ENCODE measurements at regions not wholly inside any gene's neighbourhood (a gene's known extent, or its start where the extent isn't known, plus 50 kb on each side); places are given as distances from the start of the nearest gene placed in this dataset.

DNA sequence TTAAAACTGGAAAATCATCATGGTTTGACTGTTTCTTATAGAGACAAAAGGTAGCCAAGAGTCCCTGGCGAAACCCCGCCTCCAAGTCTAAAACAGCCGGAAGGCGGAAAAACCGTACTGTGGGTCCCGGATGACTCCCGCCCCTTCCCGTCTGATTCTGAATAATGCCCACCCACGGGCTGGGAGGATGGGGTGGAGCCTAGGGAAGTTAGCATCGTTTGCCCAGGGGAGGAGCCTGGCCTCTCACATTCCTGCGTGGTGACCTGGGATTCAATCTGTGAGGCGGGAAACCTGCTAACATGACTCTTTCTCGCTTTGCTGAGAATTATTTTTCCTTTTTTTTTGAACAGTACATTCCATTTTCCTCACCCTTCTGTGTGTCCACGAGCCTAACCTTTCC, 124.9 kb downstream of the KCNK1 start:
- Histone ChIP-seq H3F3A (ENCODE audit: insufficient read depth, low read length) (no peaks in the 10 kb centered on the region), H3K9me3 (replicated peaks; ENCODE audit: insufficient read depth, low read length) (no peaks in the 10 kb centered on the region), H3K9ac (ENCODE audit: low read length) (no peak overlapping the region), H3K79me2 (ENCODE audit: low read length) (no peaks in the 10 kb centered on the region), H2AFZ (ENCODE audit: low read length) (no peak overlapping the region), H3K36me3 (replicated peaks; ENCODE audit: insufficient read depth, low read length) (no peaks in the 10 kb centered on the region), H3K4me3 (ENCODE audit: low read length) (no peak overlapping the region), H3K27me3 (replicated peaks; ENCODE audit: insufficient read depth, low read length) (no peaks in the 10 kb centered on the region), H3K9me2 (replicated peaks; ENCODE audit: insufficient read depth, low read length) (no peaks in the 10 kb centered on the region), H3K4me2 (ENCODE audit: low read depth, low read length) (no peak overlapping the region), H3K27ac (ENCODE audit: low read length) (no peak overlapping the region), H4K20me1 (ENCODE audit: insufficient read depth, low read length) (no peaks in the 10 kb centered on the region), H3K4me1 (ENCODE audit: low read length) (no peaks in the 10 kb centered on the region)
- no peak for TF ChIP-seq EZH2 (optimal IDR thresholded peaks at IDR 0.05; ENCODE audit: low read depth, low read length)
- TF ChIP-seq, protein P1, sequence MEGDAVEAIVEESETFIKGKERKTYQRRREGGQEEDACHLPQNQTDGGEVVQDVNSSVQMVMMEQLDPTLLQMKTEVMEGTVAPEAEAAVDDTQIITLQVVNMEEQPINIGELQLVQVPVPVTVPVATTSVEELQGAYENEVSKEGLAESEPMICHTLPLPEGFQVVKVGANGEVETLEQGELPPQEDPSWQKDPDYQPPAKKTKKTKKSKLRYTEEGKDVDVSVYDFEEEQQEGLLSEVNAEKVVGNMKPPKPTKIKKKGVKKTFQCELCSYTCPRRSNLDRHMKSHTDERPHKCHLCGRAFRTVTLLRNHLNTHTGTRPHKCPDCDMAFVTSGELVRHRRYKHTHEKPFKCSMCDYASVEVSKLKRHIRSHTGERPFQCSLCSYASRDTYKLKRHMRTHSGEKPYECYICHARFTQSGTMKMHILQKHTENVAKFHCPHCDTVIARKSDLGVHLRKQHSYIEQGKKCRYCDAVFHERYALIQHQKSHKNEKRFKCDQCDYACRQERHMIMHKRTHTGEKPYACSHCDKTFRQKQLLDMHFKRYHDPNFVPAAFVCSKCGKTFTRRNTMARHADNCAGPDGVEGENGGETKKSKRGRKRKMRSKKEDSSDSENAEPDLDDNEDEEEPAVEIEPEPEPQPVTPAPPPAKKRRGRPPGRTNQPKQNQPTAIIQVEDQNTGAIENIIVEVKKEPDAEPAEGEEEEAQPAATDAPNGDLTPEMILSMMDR (IDR thresholded peaks at IDR 0.05; ENCODE audit: low read length) = no peak
- TF ChIP-seq EZH2phosphoT487 (IDR thresholded peaks at IDR 0.05; ENCODE audit: low read length) = no peak
- no peak for DNase-seq

DNA sequence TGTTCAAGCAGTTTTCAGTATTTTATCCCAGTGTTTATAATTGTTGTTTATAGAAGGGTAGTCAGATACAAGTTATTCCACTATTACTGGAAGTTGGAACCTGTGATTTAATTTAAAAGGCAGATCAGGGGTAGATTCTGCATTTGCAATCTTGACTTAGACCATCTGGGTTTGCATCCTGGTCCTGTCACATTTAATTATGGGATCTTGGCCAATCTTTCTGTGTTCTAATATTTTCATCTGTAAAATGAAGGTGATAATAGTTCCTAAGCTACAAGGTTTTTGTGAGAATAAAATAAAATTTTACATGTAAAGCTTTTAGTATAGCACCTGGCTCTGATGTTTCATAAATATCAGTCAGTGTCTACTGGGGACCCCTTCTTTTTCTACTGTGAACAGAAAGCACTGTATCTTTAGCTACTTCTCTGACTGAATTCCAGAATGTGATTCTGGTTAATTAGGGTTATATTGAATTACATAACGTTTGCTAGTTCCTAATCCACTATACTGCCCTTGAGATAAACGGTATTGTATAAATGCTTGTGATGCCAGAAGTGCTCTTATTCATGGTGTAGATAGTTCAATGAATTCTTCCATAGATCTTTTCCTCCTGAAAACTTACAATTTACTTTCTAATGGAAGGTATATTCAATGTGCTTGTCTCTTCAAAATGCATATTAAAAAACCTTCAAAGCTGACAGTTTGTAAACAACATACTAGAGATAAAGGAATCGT, 131.0 kb downstream of the KCNK1 start:
- H3K79me2 ChIP-seq (ENCODE audit: low read length) = no peaks in the 10 kb centered on the region
- H3K27me3 ChIP-seq (replicated peaks; ENCODE audit: insufficient read depth, low read length) = no peaks in the 10 kb centered on the region

DNA sequence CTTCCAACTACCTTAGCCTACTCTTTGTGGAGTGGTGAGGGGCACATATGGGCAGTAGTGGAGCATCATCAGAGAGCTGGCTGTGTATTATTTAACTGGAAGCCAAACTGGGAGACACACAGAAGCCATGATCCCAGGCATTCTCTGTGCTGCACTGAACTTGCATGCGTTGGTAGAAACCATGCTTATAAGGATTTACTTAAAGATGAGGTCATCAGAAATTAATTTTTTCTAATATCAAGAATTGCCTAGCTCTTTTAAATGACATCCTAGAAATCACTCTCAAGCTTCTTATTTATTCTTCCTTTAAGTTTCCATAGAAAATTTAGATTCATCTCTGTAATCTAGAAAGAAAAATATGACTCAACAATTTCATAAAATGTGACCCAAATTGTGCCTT, 136.2 kb downstream of the KCNK1 start:
- Histone ChIP-seq H3K79me2 (ENCODE audit: low read length) (no peaks in the 10 kb centered on the region), H3K27ac (ENCODE audit: low read length) (no peak overlapping the region), H3K36me3 (replicated peaks; ENCODE audit: insufficient read depth, low read length) (no peaks in the 10 kb centered on the region), H3K4me2 (ENCODE audit: low read depth, low read length) (no peak overlapping the region), H3K9me3 (replicated peaks; ENCODE audit: insufficient read depth, low read length) (no peaks in the 10 kb centered on the region), H3F3A (ENCODE audit: insufficient read depth, low read length) (no peaks in the 10 kb centered on the region), H2AFZ (ENCODE audit: low read length) (no peak overlapping the region), H3K27me3 (replicated peaks; ENCODE audit: insufficient read depth, low read length) (no peaks in the 10 kb centered on the region), H3K4me1 (ENCODE audit: low read length) (no peaks in the 10 kb centered on the region), H3K9me2 (replicated peaks; ENCODE audit: insufficient read depth, low read length) (no peaks in the 10 kb centered on the region), H3K9ac (ENCODE audit: low read length) (no peak overlapping the region), H4K20me1 (ENCODE audit: insufficient read depth, low read length) (no peaks in the 10 kb centered on the region), H3K4me3 (ENCODE audit: low read length) (no peak overlapping the region)
- DNase-seq = no peak
- no peak for TF ChIP-seq EZH2phosphoT487 (IDR thresholded peaks at IDR 0.05; ENCODE audit: low read length)
- TF ChIP-seq, protein P1 (IDR thresholded peaks at IDR 0.05; ENCODE audit: low read length) = no peak
- no peak for TF ChIP-seq EZH2 (optimal IDR thresholded peaks at IDR 0.05; ENCODE audit: low read depth, low read length)

More for the DNA sequence above, 131.0 kb downstream of the KCNK1 start:
- Histone ChIP-seq H3F3A (ENCODE audit: insufficient read depth, low read length) (no peaks in the 10 kb centered on the region), H4K20me1 (ENCODE audit: insufficient read depth, low read length) (no peaks in the 10 kb centered on the region), H3K4me1 (ENCODE audit: low read length) (no peaks in the 10 kb centered on the region), H3K36me3 (replicated peaks; ENCODE audit: insufficient read depth, low read length) (no peaks in the 10 kb centered on the region), H3K4me2 (ENCODE audit: low read depth, low read length) (no peak overlapping the region), H3K4me3 (ENCODE audit: low read length) (no peak overlapping the region), H3K9me2 (replicated peaks; ENCODE audit: insufficient read depth, low read length) (no peaks in the 10 kb centered on the region), H2AFZ (ENCODE audit: low read length) (no peak overlapping the region), H3K9me3 (replicated peaks; ENCODE audit: insufficient read depth, low read length) (no peaks in the 10 kb centered on the region), H3K9ac (ENCODE audit: low read length) (no peak overlapping the region), H3K27ac (ENCODE audit: low read length) (no peak overlapping the region)
- DNase-seq = no peak
- TF ChIP-seq, protein P1 (IDR thresholded peaks at IDR 0.05; ENCODE audit: low read length) = no peak
- no peak for TF ChIP-seq EZH2 (optimal IDR thresholded peaks at IDR 0.05; ENCODE audit: low read depth, low read length)
- TF ChIP-seq EZH2phosphoT487 (IDR thresholded peaks at IDR 0.05; ENCODE audit: low read length) = no peak
